Naive thymus-derived CD4-positive, alpha-beta T cell (primary cell): ENCODE measurements at regions not wholly inside any gene's neighbourhood (a gene's known extent, or its start where the extent isn't known, plus 50 kb on each side); places are given as distances from the start of the nearest gene placed in this dataset.

Source experiments
- ATAC-seq: fragments of 150-1000 bp; cut with Tn5 transposase; 2 replicates; pipeline ENCODE4 v1.10.0; 2021; ENCODE audit warnings: mild to moderate bottlenecking, moderate library complexity
- CTCF ChIA-PET: fragments of 350-600 bp; sonication (Branson Sonifier 250); formaldehyde crosslinking; loops from one replicate; lab custom pipeline; 2021; ENCODE audit warnings: antibody characterized with exemption; lab: Charles Lee
- POLR2A ChIA-PET: fragments of 350-600 bp; sonication (Branson Sonifier 250); formaldehyde crosslinking; loops from one replicate; lab custom pipeline; 2021; ENCODE audit warnings: antibody characterized with exemption, inconsistent platforms; lab: Charles Lee
- DNase-seq, 9 donors: peaks; one replicate each; pipeline versions ENCODE4 v3.0.0 to v3.0.0-alpha.2; 2020 to 2022; ENCODE audit warnings: mixed read lengths in 1 of 9
- H3K27ac ChIP-seq: one replicate; pipeline ENCODE4 v1.7.0; 2013; ENCODE audit warnings: mild to moderate bottlenecking, low read depth, low read length, moderate library complexity
- H3K27me3 ChIP-seq, 2 donors: one replicate each; pipeline ENCODE4 v1.7.0; 2013; ENCODE audit warnings: low read length in 2 of 2, mild to moderate bottlenecking in 2 of 2, moderate library complexity in 2 of 2; ENCODE audit not compliant: control insufficient read depth in 2 of 2, insufficient read depth in 2 of 2
- H3K36me3 ChIP-seq, 3 experiments: 1 replicate in 2 of 3; 2 replicates in 1 of 3; pipeline ENCODE4 v1.7.0; 2013; ENCODE audit warnings: low read length in 3 of 3, mild to moderate bottlenecking in 3 of 3, moderate library complexity in 1 of 3; ENCODE audit not compliant: insufficient read depth in 3 of 3, control insufficient read depth in 2 of 3
- H3K4me1 ChIP-seq, 2 donors: one replicate each; pipeline ENCODE4 v1.7.0; 2013; ENCODE audit warnings: low read length in 2 of 2, mild to moderate bottlenecking in 2 of 2, moderate library complexity in 1 of 2; ENCODE audit not compliant: control insufficient read depth in 2 of 2, insufficient read depth in 2 of 2
- H3K4me3 ChIP-seq: 2 replicates; pipeline ENCODE4 v1.7.0; 2013; ENCODE audit warnings: mild to moderate bottlenecking, low read length
- H3K9me3 ChIP-seq, 3 experiments: 1 replicate in 2 of 3; 2 replicates in 1 of 3; pipeline ENCODE4 v1.7.0; 2013; ENCODE audit warnings: low read length in 3 of 3; ENCODE audit not compliant: control insufficient read depth in 2 of 3
- H3K27ac Mint-ChIP-seq, 9 donors: one replicate each; pipeline ENCODE4 v1.8.0; 2020 to 2022; ENCODE audit warnings: mixed read lengths in 9 of 9, mild to moderate bottlenecking in 8 of 9, moderate library complexity in 5 of 9, inconsistent platforms in 2 of 9
- H3K27me3 Mint-ChIP-seq, 5 donors: one replicate each; pipeline ENCODE4 v1.8.0; 2021 to 2022; ENCODE audit warnings: mixed read lengths in 5 of 5, mild to moderate bottlenecking in 1 of 5
- H3K36me3 Mint-ChIP-seq, 5 donors: one replicate each; pipeline ENCODE4 v1.8.0; 2020 to 2022; ENCODE audit warnings: mixed read lengths in 5 of 5, mild to moderate bottlenecking in 3 of 5, inconsistent platforms in 1 of 5
- H3K4me1 Mint-ChIP-seq, 7 donors: one replicate each; pipeline ENCODE4 v1.8.0; 2020 to 2022; ENCODE audit warnings: mixed read lengths in 7 of 7, mild to moderate bottlenecking in 3 of 7, inconsistent platforms in 1 of 7
- H3K4me3 Mint-ChIP-seq, 10 donors: one replicate each; pipeline ENCODE4 v1.8.0; 2020 to 2022; ENCODE audit warnings: mild to moderate bottlenecking in 10 of 10, mixed read lengths in 10 of 10, moderate library complexity in 6 of 10, inconsistent platforms in 2 of 10
- H3K9me3 Mint-ChIP-seq, 11 donors: one replicate each; pipeline ENCODE4 v1.8.0; 2020 to 2022; ENCODE audit warnings: mixed read lengths in 11 of 11, mild to moderate bottlenecking in 4 of 11, inconsistent platforms in 1 of 11, moderate library complexity in 1 of 11
- intact Hi-C, 2 donors: fragments of 100-400 bp; cut with micrococcal nuclease; formaldehyde crosslinking; loops; one replicate each; pipeline ENCODE4 v1.15.1; 2023

- CTCF ChIA-PET, result no interaction called here
Measured at GRCh38 chr10:10353326-10353868, 664.3 kb upstream of the CELF2 start.

DNA sequence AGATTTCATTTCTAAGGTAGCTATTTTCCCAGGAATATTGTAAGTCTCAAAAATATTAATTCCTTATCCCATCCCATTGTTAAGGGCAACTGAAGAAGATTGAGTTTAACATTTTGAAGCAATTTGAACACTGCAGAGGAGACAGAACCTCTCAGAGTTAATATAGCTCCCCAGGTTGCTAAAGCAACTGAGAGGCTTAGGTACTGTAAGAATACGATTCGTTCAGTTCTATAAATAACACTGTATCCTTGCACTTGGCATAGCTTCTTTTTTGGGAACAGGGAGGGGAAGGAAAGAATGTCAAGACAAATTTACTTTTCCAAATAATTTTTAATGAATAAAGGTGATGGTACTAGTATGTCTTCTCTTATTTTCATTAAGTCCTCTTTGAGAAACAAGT is 658.4 kb upstream of the CELF2 start:
- H3K9me3 Mint-ChIP-seq, result peaks cover 0 to 6% (median 0%) of the 10 kb centered on the region in 11 donors

More at GRCh38 chr10:10353326-10353868, 664.3 kb upstream of the CELF2 start:
- peaks cover 0 to 1% (median 0%) of the 10 kb centered on the region in 7 donors for H3K4me1 Mint-ChIP-seq
- peaks cover 0 to 5% (median 0%) of the 10 kb centered on the region in 11 donors for H3K9me3 Mint-ChIP-seq
- H3K36me3 Mint-ChIP-seq, result no peaks in the 10 kb centered on the region
- H3K9me3 ChIP-seq, result no peaks in the 10 kb centered on the region
- H3K36me3 ChIP-seq, result no peaks in the 10 kb centered on the region
- H3K4me3 ChIP-seq, result no peak overlapping the region
- no peaks in the 10 kb centered on the region for H3K27me3 ChIP-seq
- intact Hi-C loops, result no loop called here
- DNase-seq, result no peak
- no peak overlapping the region for H3K27ac Mint-ChIP-seq
- POLR2A ChIA-PET, result no interaction called here
- H3K27me3 Mint-ChIP-seq, result peaks cover 0 to 9% (median 6%) of the 10 kb centered on the region in 5 donors
- ATAC-seq, result no peak
- H3K4me1 ChIP-seq, result no peaks in the 10 kb centered on the region
- no peak overlapping the region for H3K27ac ChIP-seq
- no peak overlapping the region for H3K4me3 Mint-ChIP-seq

DNA sequence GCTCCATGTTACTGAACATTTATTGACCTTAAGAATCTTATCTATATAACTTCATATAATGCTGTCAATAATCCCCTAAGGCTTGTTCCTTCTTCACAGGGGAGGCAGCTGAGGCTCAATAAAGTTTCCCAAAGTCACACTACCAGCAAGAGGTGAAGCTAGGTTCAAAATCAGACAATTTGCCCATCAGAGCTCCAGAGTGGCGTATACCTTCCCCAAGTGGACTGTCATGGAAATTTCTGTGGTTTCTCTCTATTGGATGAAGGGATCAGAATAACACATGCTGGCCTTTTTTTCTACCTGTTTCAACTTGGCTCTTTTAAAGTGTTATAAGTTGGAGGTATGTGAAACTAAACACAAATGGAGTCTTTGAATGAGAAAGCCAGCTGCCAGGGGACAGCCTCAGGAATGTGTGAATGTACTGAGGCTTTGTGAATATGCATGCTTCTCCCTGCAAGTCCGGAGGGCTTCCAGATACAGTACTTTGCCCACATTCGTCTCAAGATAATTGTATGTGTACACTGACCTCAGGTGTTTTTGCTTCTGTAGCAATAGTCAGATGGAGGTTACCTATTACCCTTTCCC is 656.3 kb upstream of the CELF2 start:
- no peak for ATAC-seq
- H3K27ac ChIP-seq, result no peak overlapping the region
- POLR2A ChIA-PET, result no interaction called here
- no peak for DNase-seq
- Mint-ChIP-seq H3K4me1 (no peaks in the 10 kb centered on the region), H3K36me3 (no peaks in the 10 kb centered on the region), H3K9me3 (peaks cover 0 to 6% (median 0%) of the 10 kb centered on the region in 11 donors), H3K4me3 (no peak overlapping the region), H3K27ac (no peak overlapping the region), H3K27me3 (peaks cover 2 to 37% (median 24%) of the 10 kb centered on the region in 5 donors)
- no peaks in the 10 kb centered on the region for H3K4me1 ChIP-seq
- no peaks in the 10 kb centered on the region for H3K27me3 ChIP-seq
- no peaks in the 10 kb centered on the region for H3K9me3 ChIP-seq
- no peaks in the 10 kb centered on the region for H3K36me3 ChIP-seq
- intact Hi-C loops, result no loop called here
- H3K4me3 ChIP-seq, result no peak overlapping the region
- CTCF ChIA-PET, result no interaction called here

More for the DNA sequence above, 658.4 kb upstream of the CELF2 start:
- ATAC-seq, result no peak
- Histone ChIP-seq H3K27ac (no peak overlapping the region), H3K36me3 (no peaks in the 10 kb centered on the region), H3K4me1 (no peaks in the 10 kb centered on the region), H3K4me3 (no peak overlapping the region), H3K9me3 (no peaks in the 10 kb centered on the region), H3K27me3 (no peaks in the 10 kb centered on the region)
- ChIA-PET POLR2A (interaction anchor here (0.6 kb wide), 1 partner anchor 50 kb away, joined by 3 read pairs; no protein-coding TSS in a partner anchor), CTCF (interaction anchor here (1.3 kb wide), 1 partner anchor 10 kb away, joined by 3 read pairs; no protein-coding TSS in a partner anchor)
- H3K27ac Mint-ChIP-seq, result no peak overlapping the region
- H3K4me1 Mint-ChIP-seq, result no peaks in the 10 kb centered on the region
- no peaks in the 10 kb centered on the region for H3K36me3 Mint-ChIP-seq
- H3K4me3 Mint-ChIP-seq, result no peak overlapping the region
- intact Hi-C loops, result no loop called here
- no peak for DNase-seq
- peaks cover 2 to 37% (median 23%) of the 10 kb centered on the region in 5 donors for H3K27me3 Mint-ChIP-seq

- H3K4me3 ChIP-seq, result no peak overlapping the region
- H3K4me1 ChIP-seq, result no peaks in the 10 kb centered on the region
- CTCF ChIA-PET, result no interaction called here
- DNase-seq, result no peak
- no peak overlapping the region for H3K4me3 Mint-ChIP-seq
- H3K9me3 Mint-ChIP-seq, result peaks cover 0 to 6% (median 0%) of the 10 kb centered on the region in 11 donors
- H3K4me1 Mint-ChIP-seq, result no peaks in the 10 kb centered on the region
- no peaks in the 10 kb centered on the region for H3K9me3 ChIP-seq
- POLR2A ChIA-PET, result no interaction called here
- H3K27ac Mint-ChIP-seq, result no peak overlapping the region
- H3K36me3 Mint-ChIP-seq, result no peaks in the 10 kb centered on the region
- ATAC-seq, result no peak
- no peaks in the 10 kb centered on the region for H3K36me3 ChIP-seq
- no peak overlapping the region for H3K27ac ChIP-seq
- peaks cover 2 to 46% (median 24%) of the 10 kb centered on the region in 5 donors for H3K27me3 Mint-ChIP-seq
- no peaks in the 10 kb centered on the region for H3K27me3 ChIP-seq
- intact Hi-C loops, result no loop called here
Measured at GRCh38 chr10:10362800-10363199, 654.9 kb upstream of the CELF2 start.

DNA sequence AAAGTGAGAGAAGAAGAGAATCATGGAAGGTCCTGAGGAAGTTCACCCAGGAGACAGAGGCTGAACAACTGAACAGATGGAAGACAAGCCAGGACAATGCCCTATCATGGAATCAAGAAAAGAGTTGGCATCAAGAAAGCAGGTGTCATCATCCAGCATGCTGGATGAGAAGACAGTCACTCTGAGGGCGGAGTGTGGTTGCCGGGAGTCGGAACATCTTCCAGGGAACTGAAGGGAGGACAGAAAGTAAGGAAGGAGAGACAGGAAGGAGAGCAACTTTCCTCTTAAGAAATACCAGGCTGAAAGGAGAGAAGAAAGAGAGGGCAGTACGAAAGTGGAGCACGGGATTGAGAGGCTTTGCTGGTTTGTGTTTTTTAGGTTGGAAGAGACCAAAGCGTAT is 654.5 kb upstream of the CELF2 start:
- no peaks in the 10 kb centered on the region for H3K27me3 ChIP-seq
- intact Hi-C loops, result no loop called here
- H3K27ac Mint-ChIP-seq, result no peak overlapping the region
- no peaks in the 10 kb centered on the region for H3K36me3 ChIP-seq
- DNase-seq (no peak), ATAC-seq (no peak)
- H3K4me3 ChIP-seq, result no peak overlapping the region
- H3K4me3 Mint-ChIP-seq, result no peak overlapping the region
- no peaks in the 10 kb centered on the region for H3K4me1 Mint-ChIP-seq
- peaks cover 0 to 6% (median 0%) of the 10 kb centered on the region in 11 donors for H3K9me3 Mint-ChIP-seq
- CTCF ChIA-PET, result no interaction called here
- H3K4me1 ChIP-seq, result no peaks in the 10 kb centered on the region
- no peaks in the 10 kb centered on the region for H3K36me3 Mint-ChIP-seq
- POLR2A ChIA-PET, result no interaction called here
- H3K27ac ChIP-seq, result no peak overlapping the region
- peaks cover 2 to 46% (median 24%) of the 10 kb centered on the region in 5 donors for H3K27me3 Mint-ChIP-seq
- no peaks in the 10 kb centered on the region for H3K9me3 ChIP-seq

- H3K27me3 ChIP-seq, result no peaks in the 10 kb centered on the region
- no peaks in the 10 kb centered on the region for H3K9me3 ChIP-seq
- H3K4me3 ChIP-seq, result no peak overlapping the region
- H3K27ac Mint-ChIP-seq, result no peak overlapping the region
- H3K27ac ChIP-seq, result no peak overlapping the region
- H3K36me3 Mint-ChIP-seq, result no peaks in the 10 kb centered on the region
- H3K4me1 ChIP-seq, result no peaks in the 10 kb centered on the region
- H3K27me3 Mint-ChIP-seq, result peaks cover 2 to 53% (median 24%) of the 10 kb centered on the region in 5 donors
- H3K4me3 Mint-ChIP-seq, result no peak overlapping the region
- H3K4me1 Mint-ChIP-seq, result no peaks in the 10 kb centered on the region
- peaks cover 0 to 1% (median 0%) of the 10 kb centered on the region in 11 donors for H3K9me3 Mint-ChIP-seq
- intact Hi-C loops, result no loop called here
- POLR2A ChIA-PET, result no interaction called here
- CTCF ChIA-PET, result no interaction called here
- no peak for DNase-seq
- no peak for ATAC-seq
- H3K36me3 ChIP-seq, result no peaks in the 10 kb centered on the region
Measured at GRCh38 chr10:10364902-10365301, 652.8 kb upstream of the CELF2 start.

GRCh38 chr10:10365676-10366075 is 652.0 kb upstream of the CELF2 start:
- no peaks in the 10 kb centered on the region for H3K27me3 ChIP-seq
- no peaks in the 10 kb centered on the region for H3K36me3 ChIP-seq
- ChIA-PET POLR2A (no interaction called here), CTCF (no interaction called here)
- H3K36me3 Mint-ChIP-seq, result no peaks in the 10 kb centered on the region
- no peaks in the 10 kb centered on the region for H3K4me1 Mint-ChIP-seq
- H3K4me3 ChIP-seq, result no peak overlapping the region
- no peaks in the 10 kb centered on the region for H3K9me3 ChIP-seq
- no peak overlapping the region for H3K27ac Mint-ChIP-seq
- no peaks in the 10 kb centered on the region for H3K4me1 ChIP-seq
- peaks cover 0 to 55% (median 26%) of the 10 kb centered on the region in 5 donors for H3K27me3 Mint-ChIP-seq
- no peak overlapping the region for H3K27ac ChIP-seq
- no peak for ATAC-seq
- peaks cover 0 to 1% (median 0%) of the 10 kb centered on the region in 11 donors for H3K9me3 Mint-ChIP-seq
- H3K4me3 Mint-ChIP-seq, result no peak overlapping the region
- DNase-seq, result no peak
- intact Hi-C loops, result no loop called here
